ENCODE measurements at regions not wholly inside any gene's neighbourhood (a gene's known extent, or its start where the extent isn't known, plus 50 kb on each side); places are given as distances from the start of the nearest gene placed in this dataset.

- Mint-ChIP-seq H3K4me1 (peaks cover 36% of the 10 kb centered on the region), H3K36me3 (ENCODE audit: low read depth) (no peaks in the 10 kb centered on the region), H3K27ac (no peak overlapping the region)
Observed at GRCh38 chr2:128545829-128546228, 227.2 kb upstream of the HS6ST1 start.

DNA sequence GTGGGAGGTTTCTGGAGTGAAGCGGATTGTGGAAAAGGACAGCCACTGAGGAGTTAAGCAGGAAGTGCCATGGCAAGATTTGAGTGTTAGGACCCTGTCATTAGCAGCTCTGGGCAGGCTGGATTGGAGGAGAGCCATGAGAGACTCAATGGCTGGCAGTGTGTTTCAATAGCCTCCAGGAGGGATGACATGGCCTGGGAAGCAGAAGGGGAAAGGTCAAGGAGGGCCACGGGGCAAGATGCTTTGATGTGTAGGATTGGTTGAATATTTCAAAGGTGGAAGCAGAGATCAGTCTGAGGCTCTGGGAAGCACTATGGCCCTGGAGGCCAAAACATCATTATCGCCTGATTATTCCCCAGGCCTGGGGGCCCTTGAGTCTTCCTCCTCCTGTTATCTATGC is 229.0 kb upstream of the HS6ST1 start:
- peaks cover 40% of the 10 kb centered on the region for H3K4me1 Mint-ChIP-seq
- H3K4me3 Mint-ChIP-seq, result peak overlapping the region in 1 of 3 experiments; percentile 22
- peaks cover 13% of the 10 kb centered on the region for H3K27me3 Mint-ChIP-seq (ENCODE audit: low read depth)
- TF ChIP-seq, protein P1, sequence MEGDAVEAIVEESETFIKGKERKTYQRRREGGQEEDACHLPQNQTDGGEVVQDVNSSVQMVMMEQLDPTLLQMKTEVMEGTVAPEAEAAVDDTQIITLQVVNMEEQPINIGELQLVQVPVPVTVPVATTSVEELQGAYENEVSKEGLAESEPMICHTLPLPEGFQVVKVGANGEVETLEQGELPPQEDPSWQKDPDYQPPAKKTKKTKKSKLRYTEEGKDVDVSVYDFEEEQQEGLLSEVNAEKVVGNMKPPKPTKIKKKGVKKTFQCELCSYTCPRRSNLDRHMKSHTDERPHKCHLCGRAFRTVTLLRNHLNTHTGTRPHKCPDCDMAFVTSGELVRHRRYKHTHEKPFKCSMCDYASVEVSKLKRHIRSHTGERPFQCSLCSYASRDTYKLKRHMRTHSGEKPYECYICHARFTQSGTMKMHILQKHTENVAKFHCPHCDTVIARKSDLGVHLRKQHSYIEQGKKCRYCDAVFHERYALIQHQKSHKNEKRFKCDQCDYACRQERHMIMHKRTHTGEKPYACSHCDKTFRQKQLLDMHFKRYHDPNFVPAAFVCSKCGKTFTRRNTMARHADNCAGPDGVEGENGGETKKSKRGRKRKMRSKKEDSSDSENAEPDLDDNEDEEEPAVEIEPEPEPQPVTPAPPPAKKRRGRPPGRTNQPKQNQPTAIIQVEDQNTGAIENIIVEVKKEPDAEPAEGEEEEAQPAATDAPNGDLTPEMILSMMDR (IDR thresholded peaks at IDR 0.05; ENCODE audit: unreplicated experiment in 3 of 3), result no peak
- peak overlapping the region; percentile 22 to 66 (median 48) for H3K27ac Mint-ChIP-seq
- no peaks in the 10 kb centered on the region for H3K36me3 Mint-ChIP-seq (ENCODE audit: low read depth)
- H3K9me3 Mint-ChIP-seq, result peaks cover 3% of the 10 kb centered on the region

More at GRCh38 chr2:128545829-128546228, 227.2 kb upstream of the HS6ST1 start:
- Mint-ChIP-seq H3K4me3 (no peak overlapping the region), H3K27me3 (ENCODE audit: low read depth) (peaks cover 10% of the 10 kb centered on the region), H3K9me3 (peaks cover 6% of the 10 kb centered on the region)
- TF ChIP-seq, protein P1 (IDR thresholded peaks at IDR 0.05; ENCODE audit: unreplicated experiment in 3 of 3), result no peak

- H3K27me3 Mint-ChIP-seq (ENCODE audit: low read depth), result peaks cover 16% of the 10 kb centered on the region
- peaks cover 40% of the 10 kb centered on the region for H3K4me1 Mint-ChIP-seq
- H3K9me3 Mint-ChIP-seq, result no peaks in the 10 kb centered on the region
- H3K4me3 Mint-ChIP-seq, result no peak overlapping the region
- peak overlapping the region in 2 of 3 experiments; percentile 22 to 45 for H3K27ac Mint-ChIP-seq
- H3K36me3 Mint-ChIP-seq (ENCODE audit: low read depth), result no peaks in the 10 kb centered on the region
- TF ChIP-seq, protein P1 (IDR thresholded peaks at IDR 0.05; ENCODE audit: unreplicated experiment in 3 of 3), result no peak
Observed at GRCh38 chr2:128548461-128548891, 229.8 kb upstream of the HS6ST1 start.

DNA sequence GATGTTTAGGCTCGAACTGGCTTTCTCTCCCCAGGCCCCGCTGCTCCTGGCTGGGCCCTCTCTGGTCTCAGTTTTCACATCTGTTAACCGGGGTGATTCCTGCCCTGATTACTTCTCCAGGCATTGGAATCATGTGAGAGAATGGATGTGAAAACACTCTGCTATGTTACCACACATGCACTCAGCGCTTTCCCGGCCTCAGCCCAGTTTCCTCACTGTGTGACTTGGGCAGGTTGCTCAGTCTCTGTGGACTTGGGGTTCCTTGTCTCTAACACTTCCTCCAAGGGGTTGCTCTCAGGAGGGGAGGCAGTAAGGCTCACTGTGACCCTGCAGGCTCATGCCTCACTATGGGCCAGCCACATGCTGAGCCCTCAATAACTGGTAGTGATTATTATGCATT is 230.4 kb upstream of the HS6ST1 start:
- no peaks in the 10 kb centered on the region for H3K9me3 Mint-ChIP-seq
- no peaks in the 10 kb centered on the region for H3K36me3 Mint-ChIP-seq (ENCODE audit: low read depth)
- H3K4me1 Mint-ChIP-seq, result peaks cover 40% of the 10 kb centered on the region
- TF ChIP-seq, protein P1 (IDR thresholded peaks at IDR 0.05; ENCODE audit: unreplicated experiment in 3 of 3), result no peak
- no peak overlapping the region for H3K4me3 Mint-ChIP-seq
- H3K27ac Mint-ChIP-seq, result peak overlapping the region; percentile 53 to 93 (median 87)
- H3K27me3 Mint-ChIP-seq (ENCODE audit: low read depth), result peaks cover 16% of the 10 kb centered on the region

DNA sequence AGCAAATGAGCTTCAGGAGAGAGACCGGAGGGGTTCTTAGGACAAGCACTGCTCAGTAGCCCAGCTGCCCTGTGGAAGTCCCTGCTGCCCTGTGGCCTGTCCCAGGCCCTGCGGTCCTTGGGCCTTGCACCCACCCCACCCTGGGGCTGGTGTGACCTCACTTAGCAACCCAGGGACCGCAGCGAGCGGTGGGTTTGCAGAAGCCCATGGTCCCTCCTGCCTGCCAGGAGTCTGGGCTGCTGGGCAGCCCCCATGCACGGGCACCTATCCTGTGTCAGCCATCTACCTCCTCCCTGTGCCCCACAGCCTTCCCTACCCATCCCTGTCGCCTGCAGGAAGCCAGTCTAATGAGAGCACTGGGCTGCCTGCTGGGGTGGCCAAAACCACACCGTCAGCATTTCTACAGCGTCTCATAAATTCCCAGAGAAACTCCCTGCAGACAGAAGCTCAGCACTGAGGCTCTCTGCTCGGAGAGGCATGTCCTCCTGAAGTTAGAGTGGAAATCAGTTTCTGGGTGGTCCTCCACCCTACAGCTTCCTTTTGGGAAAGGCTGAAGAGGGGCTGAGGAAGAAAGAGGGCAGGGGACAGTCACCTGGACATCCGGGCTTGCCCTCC is 231.1 kb upstream of the HS6ST1 start:
- H3K9me3 Mint-ChIP-seq, result peaks cover 2% of the 10 kb centered on the region
- peaks cover 39% of the 10 kb centered on the region for H3K4me1 Mint-ChIP-seq
- H3K27ac Mint-ChIP-seq, result peak overlapping the region; percentile 87 to 93 (median 90)
- no peaks in the 10 kb centered on the region for H3K36me3 Mint-ChIP-seq (ENCODE audit: low read depth)
- peaks cover 16% of the 10 kb centered on the region for H3K27me3 Mint-ChIP-seq (ENCODE audit: low read depth)
- TF ChIP-seq, protein P1 (IDR thresholded peaks at IDR 0.05; ENCODE audit: unreplicated experiment in 3 of 3), result no peak
- peak overlapping the region in 1 of 3 experiments; percentile 35 for H3K4me3 Mint-ChIP-seq

DNA sequence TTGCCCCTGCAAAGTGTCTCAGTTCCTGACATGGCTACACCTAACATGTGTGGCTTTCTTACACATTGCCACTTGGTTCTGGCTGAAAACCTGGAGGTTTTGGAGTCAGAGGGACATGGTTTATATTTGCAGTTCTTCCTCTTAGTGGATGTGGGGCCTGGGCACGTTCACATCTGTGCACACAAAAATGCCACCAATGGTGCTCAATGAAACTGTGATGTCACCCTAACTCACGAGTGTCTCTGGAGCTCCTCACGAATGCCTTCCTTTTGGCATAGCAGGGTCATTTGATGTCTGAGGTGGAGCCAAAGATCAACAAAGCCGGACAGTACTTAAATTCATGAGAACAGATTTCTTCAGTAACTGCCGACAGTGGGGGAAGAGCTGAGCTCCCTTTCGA is 231.7 kb upstream of the HS6ST1 start:
- H3K4me1 Mint-ChIP-seq, result peaks cover 35% of the 10 kb centered on the region
- H3K27me3 Mint-ChIP-seq (ENCODE audit: low read depth), result peaks cover 16% of the 10 kb centered on the region
- no peak overlapping the region for H3K4me3 Mint-ChIP-seq
- H3K36me3 Mint-ChIP-seq (ENCODE audit: low read depth), result no peaks in the 10 kb centered on the region
- TF ChIP-seq, protein P1 (IDR thresholded peaks at IDR 0.05; ENCODE audit: unreplicated experiment in 3 of 3), result no peak
- H3K9me3 Mint-ChIP-seq, result peaks cover 2% of the 10 kb centered on the region
- H3K27ac Mint-ChIP-seq, result peak overlapping the region; percentile 87 to 93 (median 90)

Data from nephron (organoid).